WERI-Rb-1 (cell line): ENCODE measurements at regions not wholly inside any gene's neighbourhood (a gene's known extent, or its start where the extent isn't known, plus 50 kb on each side); places are given as distances from the start of the nearest gene placed in this dataset.

ENCODE experiments used
- DNase-seq: peaks from one replicate; pipeline ENCODE4 v3.0.0-alpha.2; 2020
- H3K27ac ChIP-seq: fragments of 250-450 bp; sonication (Bioruptor Pico); 2 replicates; pipeline ENCODE4 v1.5.1; 2020; ENCODE audit warnings: mild to moderate bottlenecking, moderate library complexity
- H3K27me3 ChIP-seq: fragments of 250-450 bp; sonication (Bioruptor Pico); 2 replicates; pipeline ENCODE4 v1.5.1; 2021; ENCODE audit warnings: mild to moderate bottlenecking, low read depth, moderate library complexity; ENCODE audit not compliant: insufficient read depth, severe bottlenecking
- H3K36me3 ChIP-seq: fragments of 250-450 bp; sonication (Bioruptor Pico); 2 replicates; pipeline ENCODE4 v1.5.1; 2020; ENCODE audit warnings: mild to moderate bottlenecking, moderate library complexity
- H3K4me3 ChIP-seq: 2 replicates; pipeline ENCODE4 v1.5.1; 2011; ENCODE audit warnings: low read depth, mild to moderate bottlenecking, control low read depth, low read length
- H3K9me3 ChIP-seq: fragments of 250-450 bp; sonication (Bioruptor Pico); 2 replicates; pipeline ENCODE4 v1.5.1; 2021; ENCODE audit warnings: mild to moderate bottlenecking, moderate library complexity; ENCODE audit not compliant: severe bottlenecking
- CTCF ChIP-seq: IDR thresholded peaks from 2 replicates; pipeline ENCODE4 v1.5.1; 2011; ENCODE audit warnings: low read depth, mild to moderate bottlenecking, control low read depth, inconsistent platforms, low read length

- H3K9me3 ChIP-seq = no peaks in the 10 kb centered on the region
- H3K27me3 ChIP-seq = no peaks in the 10 kb centered on the region
- DNase-seq = no peak
- no peak overlapping the region for H3K4me3 ChIP-seq
- no peak for TF ChIP-seq CTCF
- no peaks in the 10 kb centered on the region for H3K36me3 ChIP-seq
- H3K27ac ChIP-seq = no peak overlapping the region
These were observed 401.7 kb downstream of the EPHA7 start for GRCh38 chr6:93017626-93018025.

- no peaks in the 10 kb centered on the region for H3K9me3 ChIP-seq
- no peak overlapping the region for H3K27ac ChIP-seq
- no peak overlapping the region for H3K4me3 ChIP-seq
- no peaks in the 10 kb centered on the region for H3K27me3 ChIP-seq
- peak; percentile 57 for TF ChIP-seq CTCF
- DNase-seq = peak; percentile 18
- no peaks in the 10 kb centered on the region for H3K36me3 ChIP-seq
These were observed 402.1 kb downstream of the EPHA7 start for GRCh38 chr6:93017213-93017612.

GRCh38 chr6:93013054-93013453 lies 406.3 kb downstream of the EPHA7 start:
- Histone ChIP-seq H3K4me3 (no peak overlapping the region), H3K27ac (no peak overlapping the region), H3K9me3 (no peaks in the 10 kb centered on the region), H3K36me3 (no peaks in the 10 kb centered on the region), H3K27me3 (no peaks in the 10 kb centered on the region)
- DNase-seq = no peak
- TF ChIP-seq CTCF = no peak

GRCh38 chr6:93008375-93008774 lies 411.0 kb downstream of the EPHA7 start:
- no peaks in the 10 kb centered on the region for H3K9me3 ChIP-seq

GRCh38 chr6:92989656-92990055 lies 429.7 kb downstream of the EPHA7 start:
- no peak for DNase-seq
- Histone ChIP-seq H3K36me3 (no peaks in the 10 kb centered on the region), H3K27me3 (no peaks in the 10 kb centered on the region), H3K27ac (no peak overlapping the region), H3K9me3 (no peaks in the 10 kb centered on the region), H3K4me3 (no peak overlapping the region)
- TF ChIP-seq CTCF = no peak

More at GRCh38 chr6:93008375-93008774, 411.0 kb downstream of the EPHA7 start:
- no peak overlapping the region for H3K4me3 ChIP-seq
- no peak overlapping the region for H3K27ac ChIP-seq
- TF ChIP-seq CTCF = no peak
- no peaks in the 10 kb centered on the region for H3K36me3 ChIP-seq
- H3K27me3 ChIP-seq = no peaks in the 10 kb centered on the region
- DNase-seq = no peak

GRCh38 chr6:92979281-92979680 lies 440.1 kb downstream of the EPHA7 start:
- Histone ChIP-seq H3K36me3 (no peaks in the 10 kb centered on the region), H3K4me3 (no peak overlapping the region), H3K27me3 (no peaks in the 10 kb centered on the region), H3K27ac (no peak overlapping the region), H3K9me3 (no peaks in the 10 kb centered on the region)
- DNase-seq = no peak
- no peak for TF ChIP-seq CTCF
